Kidney glomerular epithelial cell (primary cell): ENCODE measurements at regions not wholly inside any gene's neighbourhood (a gene's known extent, or its start where the extent isn't known, plus 50 kb on each side); places are given as distances from the start of the nearest gene placed in this dataset.
"Not testable (repeated sequence)": the region's sequence is repeated elsewhere in the genome, so short reads cannot be mapped to it uniquely, and the experiment has no call there.

Experiments
- DNase-seq: peaks from one replicate; lab custom pipeline; 2025; lab: John Stamatoyannopoulos, UW

GRCh38 chr21:27371115-27371974, 404.5 kb upstream of the ADAMTS5 start:
- DNase-seq, result no peak

DNA sequence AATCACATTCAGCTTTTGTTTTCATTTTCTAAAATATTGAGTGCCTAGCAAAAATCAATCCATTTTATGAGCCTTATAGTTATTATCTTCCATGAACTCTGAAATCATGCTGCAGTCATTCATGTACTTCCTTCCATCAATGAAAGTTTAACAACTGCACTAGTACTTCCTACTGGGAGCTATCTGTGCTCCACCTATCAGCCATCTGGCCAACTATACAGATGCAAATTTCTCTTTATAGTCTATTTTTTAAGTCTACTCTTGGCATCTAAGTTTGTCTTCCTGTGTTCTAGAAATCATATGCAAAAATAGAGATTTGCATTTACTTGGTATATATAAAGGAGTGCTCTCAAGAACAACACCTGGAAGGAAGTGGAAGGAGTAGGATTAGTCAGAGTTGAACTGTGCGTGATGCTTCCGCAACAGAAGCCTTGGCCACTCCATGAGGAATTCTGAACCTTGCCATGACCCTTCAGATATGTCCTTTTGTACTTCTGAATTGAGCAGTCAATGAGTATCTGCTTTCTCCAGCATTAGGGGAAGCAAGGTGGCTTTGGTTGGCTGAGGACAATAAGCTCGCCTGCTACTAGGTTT, 403.2 kb upstream of the ADAMTS5 start:
- DNase-seq, result no peak

DNA sequence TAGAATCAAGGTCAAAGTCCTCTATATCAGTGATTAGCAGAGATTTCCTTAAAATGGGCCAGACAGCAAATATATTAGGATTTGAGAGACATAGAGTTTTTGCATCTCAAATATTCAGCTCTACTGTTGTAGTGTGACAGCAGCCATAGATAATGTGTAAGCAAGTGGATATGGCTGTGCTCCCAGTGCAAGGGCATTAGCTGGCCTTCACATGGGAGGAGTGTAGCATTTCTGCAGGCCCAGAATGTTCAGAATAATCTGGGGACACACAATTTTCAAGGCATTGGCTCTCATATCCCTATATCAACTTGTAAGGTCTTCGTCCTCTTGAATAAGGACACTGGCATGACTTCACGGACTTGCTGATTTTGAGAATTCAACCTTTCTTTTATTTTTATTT, 402.3 kb upstream of the ADAMTS5 start:
- no peak for DNase-seq

DNA sequence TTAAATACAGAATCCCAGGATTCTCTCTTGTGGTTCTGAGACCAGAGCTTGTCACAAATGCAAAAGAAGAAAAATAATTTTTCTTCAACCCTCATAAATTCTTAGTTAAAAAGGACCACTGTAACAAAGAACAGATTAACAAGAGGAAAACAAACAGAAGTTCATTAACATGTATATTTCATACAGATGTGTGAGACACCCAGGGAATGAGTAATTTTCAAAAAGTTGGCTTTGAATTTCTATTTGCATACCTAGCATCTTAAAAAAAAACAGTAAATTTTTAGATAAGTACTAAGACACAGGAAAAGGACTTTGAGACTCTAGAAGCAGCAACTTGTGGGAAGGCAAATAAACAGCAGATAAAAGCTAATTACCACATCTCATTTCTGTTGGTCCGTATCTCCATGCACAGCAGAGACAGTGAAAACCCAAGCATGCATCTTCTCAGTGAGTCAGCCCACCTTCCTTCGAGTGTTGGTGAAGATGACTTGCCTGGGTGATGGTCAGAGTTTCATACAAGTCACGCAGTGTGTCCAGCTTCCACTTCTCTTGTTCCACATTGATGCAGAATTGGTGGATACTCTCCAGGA, 399.9 kb upstream of the ADAMTS5 start:
- no peak for DNase-seq

GRCh38 chr21:27366036-27366435, 399.1 kb upstream of the ADAMTS5 start:
- DNase-seq, result no peak

DNA sequence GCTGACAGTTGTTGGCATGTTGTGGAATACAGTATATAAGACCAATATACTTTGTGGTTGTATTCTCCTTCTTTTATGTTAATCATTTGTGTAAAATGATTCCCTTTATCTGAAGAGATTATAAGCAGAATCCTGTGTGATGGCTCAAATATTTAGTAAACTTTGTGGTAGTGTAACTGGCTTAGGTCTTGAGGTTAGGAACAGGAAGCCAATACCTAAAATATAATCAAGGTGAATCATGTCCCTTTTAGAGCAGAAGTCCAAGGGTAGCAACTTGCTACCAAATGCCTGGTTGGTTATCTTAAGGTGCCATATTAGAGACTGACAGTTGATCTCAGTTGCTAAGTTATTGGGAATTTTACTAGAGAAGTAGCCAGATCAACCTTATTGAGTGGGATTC, 398.5 kb upstream of the ADAMTS5 start:
- DNase-seq, result no peak

- no peak for DNase-seq
Observed at GRCh38 chr21:27363719-27364477, 397.0 kb upstream of the ADAMTS5 start.

GRCh38 chr21:27362249-27362648, 395.4 kb upstream of the ADAMTS5 start:
- DNase-seq, result no peak

DNA sequence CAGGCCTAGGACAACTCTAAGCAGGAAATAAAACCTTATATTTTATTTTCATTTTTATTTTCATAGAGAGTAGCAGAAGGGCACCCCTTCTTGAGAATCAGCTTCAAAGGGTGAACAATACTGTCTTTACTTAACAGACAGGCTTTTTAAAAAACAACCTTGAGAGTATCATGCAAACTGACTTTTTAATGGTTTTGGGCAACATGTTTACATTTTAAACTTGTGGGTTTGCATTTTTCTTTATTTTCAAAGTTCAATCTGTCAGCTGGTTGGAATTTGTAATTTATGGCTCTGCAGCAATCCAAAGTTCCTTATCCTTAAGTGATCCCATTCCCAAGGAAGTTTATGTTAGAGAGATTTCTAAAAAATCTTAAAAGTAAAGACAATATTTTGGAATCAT, 392.3 kb upstream of the ADAMTS5 start:
- DNase-seq, result peak; percentile 1

DNA sequence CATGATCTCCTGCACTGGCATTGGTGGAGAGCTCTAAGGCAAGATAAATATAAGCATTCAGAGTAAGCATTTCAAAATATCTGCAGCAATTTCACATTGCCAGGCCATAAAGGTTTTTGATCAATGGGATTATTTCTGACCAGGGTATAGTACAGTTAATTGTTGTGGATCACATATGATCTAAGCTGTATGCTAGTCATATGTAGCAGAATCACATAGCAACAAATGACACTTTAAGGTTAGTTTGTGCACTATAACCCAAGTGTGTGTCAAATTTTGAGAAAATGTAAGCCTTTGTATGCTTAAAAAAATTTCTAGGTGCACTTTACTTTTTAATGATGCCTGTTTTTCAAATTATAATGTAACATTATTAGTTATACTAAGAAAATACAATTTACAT, 386.0 kb upstream of the ADAMTS5 start:
- no peak for DNase-seq

DNA sequence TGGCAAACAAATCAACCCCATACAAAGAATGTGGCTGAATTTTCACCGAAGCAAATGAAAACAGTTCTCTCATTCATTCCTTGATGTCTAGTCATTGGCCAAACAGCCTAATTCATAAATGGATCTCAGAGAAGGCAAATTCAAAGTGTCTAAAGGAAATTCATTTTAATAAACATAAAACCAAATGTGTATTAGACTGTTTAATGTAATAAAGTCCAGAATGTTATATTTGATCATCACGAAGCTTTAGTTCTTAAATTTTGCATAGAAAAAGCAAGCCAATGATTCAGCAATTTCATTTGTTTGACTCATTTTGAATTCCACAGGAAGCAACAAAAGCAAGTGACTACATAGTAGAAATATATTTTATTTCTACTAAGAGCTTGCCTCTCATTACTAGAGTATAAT, 379.2 kb upstream of the ADAMTS5 start:
- DNase-seq, result peak; percentile 22

- no peak for DNase-seq
Observed at GRCh38 chr21:27339902-27340301, 373.0 kb upstream of the ADAMTS5 start.

GRCh38 chr21:27338007-27338406, 371.1 kb upstream of the ADAMTS5 start:
- DNase-seq, result not testable (repeated sequence)

GRCh38 chr21:27333096-27333495, 366.2 kb upstream of the ADAMTS5 start:
- no peak for DNase-seq

GRCh38 chr21:27329255-27329851, 362.5 kb upstream of the ADAMTS5 start:
- no peak for DNase-seq

GRCh38 chr21:27326301-27326700, 359.4 kb upstream of the ADAMTS5 start:
- DNase-seq, result no peak

GRCh38 chr21:27323331-27323730, 356.4 kb upstream of the ADAMTS5 start:
- no peak for DNase-seq

- no peak for DNase-seq
Observed at GRCh38 chr21:27321791-27322190, 354.9 kb upstream of the ADAMTS5 start.

- no peak for DNase-seq
Observed at GRCh38 chr21:27320868-27321267, 354.0 kb upstream of the ADAMTS5 start.

DNA sequence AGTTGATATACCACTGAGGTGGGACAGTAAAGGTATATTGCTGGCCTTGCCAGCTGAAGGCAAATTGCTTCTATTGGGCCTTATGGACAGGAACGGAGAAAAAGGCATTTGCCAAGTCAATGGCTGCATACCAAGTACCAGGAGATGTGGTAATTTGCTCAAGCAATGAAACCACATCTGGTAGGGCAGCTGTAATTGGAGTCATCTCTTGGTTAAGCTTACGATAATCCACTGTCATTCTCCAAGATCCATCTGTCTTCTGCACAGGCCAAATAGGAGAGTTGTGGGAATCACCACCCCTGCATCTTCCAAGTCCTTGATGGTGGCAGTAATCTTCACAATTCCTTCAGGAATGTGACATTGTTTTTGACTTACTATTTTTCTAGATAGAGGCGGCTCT, 350.7 kb upstream of the ADAMTS5 start:
- not testable (repeated sequence) for DNase-seq

GRCh38 chr21:27315373-27315772, 348.5 kb upstream of the ADAMTS5 start:
- DNase-seq, result no peak

- DNase-seq, result no peak
Observed at GRCh38 chr21:27314131-27314530, 347.2 kb upstream of the ADAMTS5 start.
